HG03135 (cell line): ENCODE measurements at regions not wholly inside any gene's neighbourhood (a gene's known extent, or its start where the extent isn't known, plus 50 kb on each side); places are given as distances from the start of the nearest gene placed in this dataset.
"Not testable (repeated sequence)": the region's sequence is repeated elsewhere in the genome, so short reads cannot be mapped to it uniquely, and the experiment has no call there.

Experiments used
- ATAC-seq: cut with Tn5 transposase; IDR thresholded peaks from one replicate; pipeline ENCODE4 v1.9.1; 2021; ENCODE audit warnings: mild to moderate bottlenecking, moderate library complexity; ENCODE audit not compliant: unreplicated experiment

DNA sequence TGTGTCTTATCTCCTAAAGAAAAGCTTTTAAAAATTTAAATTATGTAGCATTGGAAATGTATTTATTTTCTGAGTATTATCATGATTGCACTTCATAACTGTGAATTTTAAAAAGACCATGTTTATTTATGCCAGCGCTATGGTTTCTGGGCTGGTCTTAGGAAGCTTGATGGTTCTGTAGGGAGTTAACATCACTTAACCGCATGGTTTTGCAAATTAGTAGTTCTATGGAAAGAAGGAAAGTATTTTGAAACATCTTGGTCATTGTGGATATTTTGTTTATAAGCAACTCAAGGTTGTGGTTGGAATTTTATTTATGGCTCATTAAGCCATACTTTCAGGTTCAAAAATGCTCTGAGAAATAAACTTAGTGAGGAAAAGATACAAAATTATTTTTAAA, 549.4 kb downstream of the STK39 start:
- no peak for ATAC-seq

DNA sequence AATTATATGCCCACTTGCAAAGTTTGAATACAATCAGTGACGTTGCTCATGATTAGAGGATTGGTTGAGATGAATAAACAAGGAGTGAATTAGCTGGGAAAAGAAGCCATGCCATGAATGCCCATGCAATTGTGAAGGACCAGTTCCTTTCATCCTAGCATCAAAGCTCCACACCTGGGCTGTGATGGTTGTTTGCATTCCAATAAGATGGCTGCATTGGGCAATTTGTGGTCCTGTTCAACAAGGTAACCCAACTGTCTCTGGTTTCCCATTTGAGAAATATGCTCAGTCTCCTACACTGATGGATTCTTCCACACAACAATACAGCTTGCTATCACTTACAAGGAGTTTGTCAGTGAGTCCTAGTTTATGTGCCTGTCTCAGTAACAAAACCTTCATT, 550.2 kb downstream of the STK39 start:
- ATAC-seq: no peak

DNA sequence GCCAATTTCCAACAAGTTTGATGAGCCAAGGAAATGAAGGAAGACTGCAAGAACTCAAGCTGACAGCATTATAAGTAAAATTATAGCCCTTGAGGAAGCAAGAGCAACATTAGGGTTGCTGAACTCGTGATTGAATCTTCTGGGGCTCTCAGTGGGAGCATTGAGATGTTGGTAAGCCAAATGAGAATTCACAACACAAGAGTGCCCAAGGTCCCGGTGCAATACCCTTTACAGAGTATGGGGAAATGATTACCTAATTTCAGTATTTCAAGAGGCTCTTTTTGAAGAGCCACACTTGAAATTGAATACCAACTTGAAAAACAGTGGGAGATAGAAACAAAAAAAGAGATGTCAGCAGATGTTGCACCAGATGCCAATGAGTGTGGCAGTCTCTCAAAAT, 554.5 kb downstream of the STK39 start:
- ATAC-seq: no peak

DNA sequence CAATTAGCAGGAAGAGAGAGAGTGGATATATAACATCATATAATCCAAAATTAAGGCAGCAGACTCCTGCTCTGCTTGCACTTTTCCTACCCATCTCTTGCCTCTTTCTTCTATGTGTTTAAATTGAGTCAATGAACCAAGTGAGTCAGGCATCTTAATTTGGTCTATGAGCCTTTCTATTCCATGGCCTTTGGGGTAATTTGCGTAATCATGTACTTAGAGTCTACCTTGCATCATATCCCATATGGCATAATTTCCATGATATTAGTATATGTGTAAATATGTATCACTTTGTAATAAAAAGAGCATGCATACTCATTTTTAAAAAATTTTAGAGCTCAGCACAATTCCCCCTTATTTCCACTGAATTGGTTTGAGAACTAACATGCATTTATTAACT, 555.2 kb downstream of the STK39 start:
- no peak for ATAC-seq

DNA sequence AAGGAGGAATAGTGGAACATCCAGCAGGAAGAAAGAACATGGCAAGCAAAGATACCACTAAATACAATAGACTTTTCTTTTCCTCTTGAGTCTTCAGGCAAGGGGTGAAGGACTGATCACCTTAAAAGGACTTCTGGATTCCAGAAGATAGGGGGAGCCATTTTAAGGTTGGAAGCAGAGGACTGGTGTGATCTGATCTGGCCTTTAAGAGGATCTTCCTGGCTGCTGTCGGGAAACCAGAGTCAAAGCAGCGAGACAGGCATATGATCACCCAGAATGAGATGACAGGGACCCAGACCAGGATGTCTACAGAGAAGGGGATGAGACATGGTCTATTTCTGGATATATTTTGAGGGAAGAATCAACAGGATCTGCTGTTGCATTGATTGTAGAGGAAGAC, 558.0 kb downstream of the STK39 start:
- no peak for ATAC-seq

DNA sequence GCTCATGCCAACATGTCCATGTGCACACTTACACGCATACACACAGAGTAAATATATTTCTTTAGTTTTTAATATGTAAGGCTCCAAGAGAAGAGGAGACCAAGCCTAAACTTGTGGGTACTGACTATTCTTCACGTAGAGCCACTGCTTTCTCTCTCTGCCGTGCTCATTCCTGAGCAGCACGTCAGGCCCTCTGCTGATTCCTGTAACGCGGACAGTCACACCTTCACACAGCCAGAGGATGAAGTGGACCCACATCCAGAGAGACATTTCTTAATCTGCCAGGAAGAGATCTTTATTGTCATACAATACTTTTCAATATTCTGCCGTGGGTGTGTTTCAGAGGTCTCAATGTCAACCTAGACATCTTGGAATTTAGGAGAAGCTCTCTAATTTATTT, 560.7 kb downstream of the STK39 start:
- no peak for ATAC-seq

DNA sequence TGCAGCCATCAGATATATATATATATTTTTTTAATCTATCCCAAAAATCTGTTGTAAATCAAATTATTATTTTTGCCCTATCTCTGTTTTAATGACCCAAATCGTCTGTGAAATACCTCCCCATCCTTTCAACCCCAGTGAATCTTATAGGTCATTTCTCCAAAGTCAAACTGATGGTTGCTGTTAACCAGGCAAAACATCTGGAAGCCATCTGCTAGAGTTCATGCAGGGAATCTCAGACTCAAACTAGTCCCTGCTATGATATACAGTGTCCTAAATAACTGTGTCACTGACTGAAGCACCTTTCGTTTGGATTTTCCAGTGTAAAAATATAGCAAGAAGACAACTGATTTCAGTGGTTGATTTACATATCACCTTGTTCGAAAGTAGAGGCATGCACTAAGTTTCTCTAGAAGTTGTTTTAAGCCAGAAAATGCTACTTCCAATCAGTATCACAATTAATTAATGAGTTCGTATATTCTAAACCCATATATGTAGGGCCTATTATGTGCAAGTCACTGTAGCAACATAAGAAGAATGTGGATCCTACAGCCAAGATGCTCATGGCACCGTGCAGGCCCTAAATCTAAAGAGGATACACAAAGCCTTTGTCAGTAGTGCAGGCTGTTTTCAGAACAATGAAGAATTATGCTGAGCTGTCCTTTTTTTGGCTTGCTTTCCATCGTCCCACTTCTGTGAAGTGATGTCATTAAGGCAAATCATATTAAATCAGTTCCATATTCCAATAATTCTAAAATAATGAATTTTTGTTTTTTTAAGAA, 566.0 kb downstream of the STK39 start:
- no peak for ATAC-seq

DNA sequence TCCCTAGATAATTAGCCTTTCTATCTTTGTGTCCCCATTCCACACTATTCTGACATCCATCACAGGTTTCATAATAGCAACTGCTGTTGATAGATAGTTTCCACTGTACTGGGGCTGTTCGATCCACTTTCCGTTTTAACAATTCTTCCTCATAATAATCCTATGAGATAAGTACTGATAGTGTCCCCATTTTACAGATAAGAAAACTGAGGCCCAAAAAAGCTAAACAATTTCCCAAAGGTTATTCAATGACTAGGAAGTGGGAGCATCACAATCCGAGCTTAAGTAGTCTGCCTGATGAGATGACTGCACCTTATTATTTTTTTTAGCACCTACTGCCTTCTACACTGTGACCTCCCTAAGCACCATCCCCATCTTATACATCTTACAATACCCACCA, 569.2 kb downstream of the STK39 start:
- ATAC-seq: no peak

DNA sequence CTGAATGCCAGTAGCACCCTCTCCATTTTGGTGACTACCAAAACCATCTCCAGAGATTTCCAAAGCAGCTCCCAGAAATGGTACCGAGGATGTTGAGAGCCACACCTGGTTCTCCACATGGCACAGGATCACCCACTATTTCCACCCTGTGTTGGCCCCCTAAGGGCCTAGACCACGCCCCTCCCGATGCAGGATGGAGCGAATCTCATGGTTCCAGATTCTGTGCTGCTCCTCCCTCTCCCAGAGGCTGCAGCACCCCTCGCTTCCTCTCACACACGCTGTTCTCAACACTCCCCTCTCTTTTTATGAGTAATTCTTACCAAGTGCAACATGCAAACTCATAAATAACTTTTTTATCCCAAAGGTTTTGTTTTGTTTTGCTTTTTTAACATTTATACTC, 571.5 kb downstream of the STK39 start:
- ATAC-seq: no peak

DNA sequence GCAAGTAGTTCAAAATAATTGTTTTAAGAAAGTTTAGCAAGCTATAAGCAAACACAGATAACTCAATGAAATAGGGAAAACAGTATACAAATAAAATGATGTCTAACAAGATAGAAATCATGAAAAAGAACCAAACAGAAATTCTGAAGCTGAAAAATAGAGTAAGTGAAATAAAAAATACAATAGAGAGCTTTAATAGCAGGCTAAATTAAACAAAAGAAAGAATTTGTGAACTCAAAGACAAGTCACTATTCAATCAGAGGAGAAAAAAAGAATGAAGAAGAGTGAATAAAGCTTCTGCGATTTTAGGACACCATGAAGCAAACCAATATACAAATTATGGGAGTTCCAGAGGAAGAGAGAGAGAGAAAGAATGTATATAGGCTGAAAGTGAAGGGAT, 576.8 kb downstream of the STK39 start:
- no peak for ATAC-seq

DNA sequence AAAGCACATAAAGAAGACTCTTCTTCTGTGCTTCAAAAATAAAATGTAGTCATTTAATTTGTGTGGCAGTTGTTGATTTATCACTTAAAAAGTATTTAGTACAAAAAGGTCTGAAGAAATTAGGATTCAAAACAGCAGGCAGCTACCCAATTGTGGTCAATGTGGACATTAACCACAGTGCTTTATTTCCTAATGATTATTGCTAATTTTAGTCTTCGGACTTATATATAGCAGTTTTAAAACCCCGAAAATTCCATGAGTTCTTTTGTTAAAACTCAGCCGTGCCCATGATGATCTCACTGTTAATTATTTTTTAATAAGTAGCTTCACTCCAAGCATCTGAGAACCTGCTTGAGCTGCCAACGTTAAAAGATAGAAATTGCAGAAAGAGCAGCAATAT, 594.3 kb downstream of the STK39 start:
- ATAC-seq: no peak

DNA sequence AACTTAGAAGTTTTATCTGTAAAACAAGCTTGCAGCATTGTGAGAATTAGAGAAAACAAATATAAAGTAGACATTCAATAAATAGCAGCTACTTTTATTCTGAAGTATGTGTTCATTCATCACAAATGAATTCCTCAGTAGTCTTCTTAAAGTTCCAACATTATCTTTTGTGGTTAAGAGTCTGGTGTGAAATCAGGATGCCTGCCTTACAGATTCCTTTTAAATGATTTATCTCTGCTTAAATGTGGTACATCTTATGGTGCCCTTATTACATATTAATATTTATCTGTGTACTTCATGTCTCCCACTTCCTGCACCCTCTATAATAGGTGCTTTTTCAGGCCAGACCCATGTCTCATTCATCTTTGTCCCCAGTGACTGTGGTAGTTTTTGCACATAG, 595.0 kb downstream of the STK39 start:
- no peak for ATAC-seq

DNA sequence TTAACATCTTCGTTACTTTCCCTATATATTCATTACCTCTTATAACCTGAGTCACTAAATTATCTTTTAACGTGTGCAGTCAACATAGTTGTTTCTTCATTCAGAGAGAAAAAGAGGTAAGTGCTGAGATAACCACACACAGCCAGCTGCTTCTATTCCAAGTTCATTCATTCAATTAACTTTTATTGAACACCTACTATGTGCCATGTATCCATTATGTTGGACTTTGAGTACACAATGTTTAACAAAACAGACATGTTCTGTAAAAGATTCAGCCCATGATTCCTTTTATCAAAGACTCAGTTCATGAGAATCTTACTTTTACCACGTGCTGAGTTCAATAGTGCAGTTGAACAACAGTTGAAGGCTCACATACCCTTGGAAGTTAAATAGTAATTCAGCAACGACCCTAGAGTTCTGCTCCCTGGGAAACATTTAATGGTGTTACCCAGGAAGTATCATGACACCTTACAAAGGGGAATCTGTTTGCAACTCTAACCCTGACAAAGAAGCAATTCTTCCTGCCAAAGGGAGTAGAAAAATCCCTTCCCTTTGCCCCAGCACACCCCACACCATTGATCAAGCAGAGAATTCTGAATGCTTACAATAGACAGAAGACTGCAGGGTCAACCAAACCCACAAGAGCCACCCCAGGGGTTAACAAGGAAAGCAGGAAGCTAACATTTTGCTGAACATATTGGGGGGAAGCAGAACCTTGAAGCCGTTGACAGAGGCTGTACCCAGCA, 595.8 kb downstream of the STK39 start:
- no peak for ATAC-seq

DNA sequence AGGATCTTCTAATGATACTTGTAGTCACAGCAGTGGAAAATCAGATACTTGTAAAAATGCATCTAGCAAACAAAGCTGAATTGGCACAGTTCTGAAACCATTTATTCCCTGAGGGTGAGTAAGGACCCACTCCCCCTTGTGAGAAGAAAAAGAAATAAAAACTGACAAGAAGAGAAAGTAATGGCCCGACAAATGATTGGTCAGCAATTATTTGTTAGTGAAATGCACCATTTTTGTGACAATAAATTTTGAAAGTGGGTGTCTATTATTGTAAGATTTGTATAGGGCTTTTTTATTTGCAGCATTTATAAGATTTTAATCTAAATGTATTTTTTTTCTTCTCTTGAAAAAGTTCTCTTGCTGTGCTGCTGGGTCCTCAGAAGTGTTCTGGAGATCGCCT, 600.8 kb downstream of the STK39 start:
- no peak for ATAC-seq

DNA sequence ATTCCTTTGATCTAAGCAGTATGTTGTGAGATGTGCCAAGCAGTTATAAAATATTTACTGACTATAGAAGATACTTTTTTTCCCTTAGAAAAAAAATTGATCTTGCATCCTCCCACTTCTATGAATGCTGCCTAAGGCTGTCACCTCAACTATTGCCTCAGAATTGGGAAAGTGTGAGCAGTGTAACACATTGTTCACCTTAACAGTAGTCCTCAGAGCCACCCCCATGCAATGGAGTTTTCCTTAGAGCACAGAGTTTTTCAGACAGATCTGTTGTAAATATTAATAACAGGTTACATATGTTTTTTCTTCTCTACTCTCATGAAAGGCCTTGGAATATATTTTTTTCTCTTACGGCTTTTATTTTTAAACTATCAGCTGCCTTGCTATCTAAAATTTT, 607.3 kb downstream of the STK39 start:
- no peak for ATAC-seq

DNA sequence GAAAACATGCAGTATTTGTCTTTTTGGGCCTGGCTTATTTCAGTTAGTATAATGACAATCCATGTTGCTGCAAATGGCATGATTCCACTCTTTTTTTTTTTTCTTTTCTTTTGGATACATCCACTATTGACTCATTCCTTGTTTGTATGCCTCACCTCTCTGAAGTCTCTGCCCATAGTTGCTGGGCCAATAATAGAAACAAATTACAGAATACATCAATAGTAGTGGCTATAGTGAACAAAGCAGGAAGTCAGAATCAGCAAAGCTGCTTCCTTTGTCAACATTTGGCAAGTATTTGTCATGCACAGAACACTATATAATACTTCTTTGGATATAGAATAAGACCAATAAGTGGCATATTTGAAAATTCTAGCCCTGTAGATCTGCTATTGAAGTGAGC, 609.7 kb downstream of the STK39 start:
- no peak for ATAC-seq

DNA sequence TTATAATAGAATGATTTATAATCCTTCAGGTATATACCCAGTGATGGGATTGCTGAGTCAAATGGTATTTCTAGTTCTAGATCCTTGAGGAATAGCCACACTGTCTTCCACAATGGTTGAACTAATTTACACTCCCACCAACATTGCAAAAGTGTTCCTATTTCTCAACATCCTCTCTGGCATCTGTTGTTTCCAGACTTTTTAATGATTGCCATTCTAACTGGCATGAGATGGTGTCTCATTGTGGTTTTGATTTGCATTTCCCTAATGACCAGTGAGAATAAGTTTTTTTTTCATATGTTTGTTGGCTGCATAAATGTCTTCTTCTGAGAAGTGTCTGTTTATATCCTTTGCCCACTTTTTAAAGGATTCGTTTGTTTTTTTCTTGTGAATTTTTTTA, 615.1 kb downstream of the STK39 start:
- not testable (repeated sequence) for ATAC-seq

DNA sequence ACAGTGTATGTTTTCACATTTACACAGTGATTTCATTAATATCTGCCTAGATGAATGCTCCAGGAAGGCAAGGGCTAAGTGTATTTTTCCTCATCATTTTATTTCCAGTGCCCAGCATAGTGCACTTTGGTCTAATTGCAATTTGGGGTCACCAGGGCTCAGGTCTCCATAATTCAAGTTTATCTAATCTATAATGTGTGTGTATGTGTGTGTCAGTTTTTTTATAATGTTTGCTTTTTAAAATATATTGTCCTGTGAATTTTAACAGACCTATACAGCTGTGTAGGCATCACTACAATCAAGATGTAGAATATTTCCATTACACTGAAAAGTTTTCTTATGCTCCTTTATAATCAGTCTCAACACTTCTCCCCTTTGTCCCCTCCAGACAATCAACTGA, 620.4 kb downstream of the STK39 start:
- ATAC-seq: no peak

DNA sequence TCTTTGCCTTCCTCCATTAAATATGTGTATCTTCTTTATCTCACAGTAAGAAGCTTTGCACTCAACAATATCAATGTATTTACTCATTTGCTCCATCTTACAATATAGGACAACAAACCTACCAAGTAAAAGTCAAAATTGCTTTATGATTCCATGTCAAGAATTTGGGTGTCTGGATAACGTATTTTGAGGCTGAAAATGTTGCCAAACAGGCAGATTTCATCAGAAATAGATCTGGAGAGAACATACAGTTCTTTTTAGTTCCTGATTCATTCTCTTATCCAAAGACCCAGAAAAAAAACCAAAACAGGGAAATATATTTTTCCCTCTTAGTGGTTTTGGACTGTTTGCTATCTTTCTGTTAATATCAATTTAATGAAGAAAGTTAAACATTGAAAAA, 621.1 kb downstream of the STK39 start:
- ATAC-seq: no peak

DNA sequence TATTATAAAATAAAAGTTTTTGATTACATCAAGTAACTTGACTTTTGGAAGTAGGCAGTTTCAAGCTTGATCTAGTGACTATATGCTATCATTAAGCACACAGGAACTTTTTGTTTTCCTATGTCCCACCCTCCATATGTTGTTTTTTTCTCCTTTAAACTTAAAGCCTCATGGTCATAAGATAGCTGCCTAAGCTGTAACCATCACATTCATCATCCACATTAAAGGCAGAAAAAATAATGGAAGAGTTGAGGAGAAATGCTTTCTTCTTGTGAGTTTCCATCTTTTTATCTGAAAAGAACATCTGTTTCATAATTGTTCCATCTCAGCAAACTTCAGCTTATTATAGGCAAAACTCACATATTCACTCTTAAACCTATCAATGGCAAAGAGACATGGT, 630.4 kb downstream of the STK39 start:
- no peak for ATAC-seq

DNA sequence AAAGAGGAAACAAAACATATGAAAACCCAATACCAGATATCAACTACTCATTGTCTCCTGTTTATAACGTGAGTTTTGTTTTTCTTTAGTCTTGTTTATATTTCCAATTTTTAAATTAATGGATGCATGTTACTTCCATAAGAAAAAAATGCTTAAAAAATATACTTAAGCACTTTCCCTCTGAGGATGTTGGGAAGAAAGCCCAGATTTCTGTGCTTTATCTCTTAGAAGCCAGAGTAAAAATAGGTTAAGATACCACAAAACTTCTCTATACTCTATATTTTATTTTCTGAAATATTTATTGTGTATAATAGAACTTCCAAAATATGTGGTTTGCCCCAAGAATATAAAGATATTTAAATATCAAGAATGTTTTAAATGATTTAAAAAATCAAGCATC, 633.9 kb downstream of the STK39 start:
- ATAC-seq: no peak

DNA sequence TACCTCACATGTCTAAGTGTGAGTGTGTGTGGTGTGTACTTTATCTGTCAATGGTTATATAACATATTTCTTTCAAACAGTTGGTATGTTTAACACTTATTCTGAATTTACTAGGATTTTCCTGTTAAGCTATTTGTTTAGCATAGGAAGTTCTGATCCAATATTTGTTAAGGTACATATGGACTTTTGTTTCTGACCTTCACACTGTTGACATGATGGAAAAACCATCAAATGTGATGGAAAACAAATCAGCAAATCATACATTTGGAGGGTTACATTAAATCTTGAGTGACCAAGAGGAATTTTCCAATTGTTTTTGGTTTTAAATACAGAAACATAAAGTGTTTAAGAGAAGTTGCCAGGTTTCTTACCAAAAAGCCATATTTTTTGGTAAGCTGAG, 638.9 kb downstream of the STK39 start:
- no peak for ATAC-seq

DNA sequence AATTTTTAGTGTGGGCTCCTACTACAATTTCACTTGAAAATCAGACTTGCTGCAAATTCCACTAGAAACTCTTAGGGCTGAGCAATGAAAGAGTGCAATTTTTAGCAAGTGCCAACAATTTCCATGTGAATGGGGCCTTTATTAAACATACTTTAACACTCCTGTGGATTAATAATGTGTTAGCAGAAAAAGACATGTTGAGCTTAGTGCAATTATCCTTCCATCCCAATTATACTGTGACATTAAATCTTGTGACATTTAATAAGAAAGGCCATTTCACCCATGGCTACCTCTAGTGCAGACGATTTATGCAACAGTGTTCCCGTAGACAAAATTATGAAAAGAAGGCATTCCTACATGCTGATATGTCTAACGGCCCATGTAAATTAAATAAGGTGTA, 639.7 kb downstream of the STK39 start:
- ATAC-seq: no peak
